GM18909 (cell line): ENCODE measurements at regions not wholly inside any gene's neighbourhood (a gene's known extent, or its start where the extent isn't known, plus 50 kb on each side); places are given as distances from the start of the nearest gene placed in this dataset.

ENCODE experiments used
- ATAC-seq: cut with Tn5 transposase; IDR thresholded peaks from one replicate; pipeline ENCODE4 v1.9.1; 2021; ENCODE audit warnings: mild to moderate bottlenecking; ENCODE audit not compliant: unreplicated experiment, poor library complexity

- no peak for ATAC-seq
Observed at GRCh38 chr9:12923468-12924009, 148.7 kb downstream of the LURAP1L start.

GRCh38 chr9:12930906-12931305 is 156.1 kb downstream of the LURAP1L start:
- ATAC-seq, result no peak

- no peak for ATAC-seq
Observed at GRCh38 chr9:12933957-12934356, 159.1 kb downstream of the LURAP1L start.

- no peak for ATAC-seq
Observed at GRCh38 chr9:12934545-12935272, 159.9 kb downstream of the LURAP1L start.

- no peak for ATAC-seq
Observed at GRCh38 chr9:12935714-12936113, 160.9 kb downstream of the LURAP1L start.

- ATAC-seq, result no peak
Observed at GRCh38 chr9:12954441-12954840, 179.6 kb downstream of the LURAP1L start.

- no peak for ATAC-seq
Observed at GRCh38 chr9:12955510-12956163, 180.8 kb downstream of the LURAP1L start.

GRCh38 chr9:12956261-12956660 is 181.4 kb downstream of the LURAP1L start:
- no peak for ATAC-seq

GRCh38 chr9:12956805-12957204 is 182.0 kb downstream of the LURAP1L start:
- no peak for ATAC-seq

GRCh38 chr9:12958279-12958678 is 183.5 kb downstream of the LURAP1L start:
- no peak for ATAC-seq

GRCh38 chr9:12958708-12959107 is 183.9 kb downstream of the LURAP1L start:
- no peak for ATAC-seq

GRCh38 chr9:12961276-12961809 is 186.5 kb downstream of the LURAP1L start:
- no peak for ATAC-seq

GRCh38 chr9:12963537-12963936 is 188.7 kb downstream of the LURAP1L start:
- ATAC-seq, result no peak

GRCh38 chr9:12964271-12964670 is 189.5 kb downstream of the LURAP1L start:
- ATAC-seq, result no peak

- ATAC-seq, result no peak
Observed at GRCh38 chr9:12965303-12965702, 190.5 kb downstream of the LURAP1L start.

GRCh38 chr9:12968093-12968492 is 193.3 kb downstream of the LURAP1L start:
- ATAC-seq, result no peak

GRCh38 chr9:12972608-12973589 is 198.1 kb downstream of the LURAP1L start:
- no peak for ATAC-seq

- no peak for ATAC-seq
Observed at GRCh38 chr9:12973710-12974109, 198.9 kb downstream of the LURAP1L start.

- no peak for ATAC-seq
Observed at GRCh38 chr9:12974671-12975070, 199.9 kb downstream of the LURAP1L start.

GRCh38 chr9:12975496-12975895 is 200.7 kb downstream of the LURAP1L start:
- ATAC-seq, result no peak
